Omental fat pad (tissue), 3 donors: ENCODE measurements at regions not wholly inside any gene's neighbourhood (a gene's known extent, or its start where the extent isn't known, plus 50 kb on each side); places are given as distances from the start of the nearest gene placed in this dataset.
A peak's percentile ranks its signal among the peaks of the same experiment; 100 is the strongest.

Source experiments
- ATAC-seq: fragments of 150-250 bp; one replicate; pipeline ENCODE4 v1.9.1; 2016; ENCODE audit warnings: mild to moderate bottlenecking, moderate library complexity; ENCODE audit not compliant: low FRiP score
- DNase-seq: peaks from one replicate; pipeline ENCODE4 v3.0.0-alpha.2; 2019; ENCODE audit warnings: low spot score
- CTCF ChIP-seq, 3 donors: fragments of 450-650 bp; IDR thresholded peaks; one replicate each; pipeline ENCODE4 v1.5.1; 2016 to 2017; ENCODE audit warnings: antibody characterized with exemption in 3 of 3, mild to moderate bottlenecking in 3 of 3, moderate library complexity in 2 of 3

GRCh38 chr1:212155219-212155618 lies 119.7 kb downstream of the DTL start:
- no peak for ATAC-seq
- DNase-seq, result no peak
- TF ChIP-seq CTCF (IDR thresholded peaks at IDR 0.05), result no peak

- DNase-seq (no peak), ATAC-seq (peak; percentile 45)
- no peak for TF ChIP-seq CTCF (IDR thresholded peaks at IDR 0.05)
These were observed 121.7 kb downstream of the DTL start for GRCh38 chr1:212157252-212157651.

GRCh38 chr1:212158912-212159796 lies 123.6 kb downstream of the DTL start:
- no peak for DNase-seq
- TF ChIP-seq CTCF (IDR thresholded peaks at IDR 0.05), result no peak
- no peak for ATAC-seq

- no peak for DNase-seq
- TF ChIP-seq CTCF (IDR thresholded peaks at IDR 0.05), result no peak
- ATAC-seq, result peak; percentile 62
These were observed 123.9 kb upstream of the PPP2R5A start for GRCh38 chr1:212161231-212161781.

- ATAC-seq (no peak), DNase-seq (no peak)
- TF ChIP-seq CTCF (IDR thresholded peaks at IDR 0.05), result no peak
These were observed 122.6 kb upstream of the PPP2R5A start for GRCh38 chr1:212162635-212163034.

- no peak for TF ChIP-seq CTCF (IDR thresholded peaks at IDR 0.05)
- ATAC-seq (no peak), DNase-seq (no peak)
These were observed 120.9 kb upstream of the PPP2R5A start for GRCh38 chr1:212164095-212164872.
